Stimulated activated CD4-positive, alpha-beta T cell treated with anti-CD3 and anti-CD28 coated beads, Interleukin-1b, Interleukin-23, amount 100 ng/mL, for 48 hours (primary cell): ENCODE measurements at regions not wholly inside any gene's neighbourhood (a gene's known extent, or its start where the extent isn't known, plus 50 kb on each side); places are given as distances from the start of the nearest gene placed in this dataset.
"Not testable (repeated sequence)": the region's sequence is repeated elsewhere in the genome, so short reads cannot be mapped to it uniquely, and the experiment has no call there.

Source experiments
- DNase-seq: peaks from one replicate; pipeline ENCODE4 v3.0.0-alpha.2; 2020

- no peak for DNase-seq
Measured at GRCh38 chr4:174005422-174005821, 278.0 kb downstream of the FBXO8 start.

GRCh38 chr4:173998471-173999144, 284.9 kb downstream of the FBXO8 start:
- DNase-seq = no peak

GRCh38 chr4:173995779-173996178, 287.7 kb downstream of the FBXO8 start:
- DNase-seq = not testable (repeated sequence)

DNA sequence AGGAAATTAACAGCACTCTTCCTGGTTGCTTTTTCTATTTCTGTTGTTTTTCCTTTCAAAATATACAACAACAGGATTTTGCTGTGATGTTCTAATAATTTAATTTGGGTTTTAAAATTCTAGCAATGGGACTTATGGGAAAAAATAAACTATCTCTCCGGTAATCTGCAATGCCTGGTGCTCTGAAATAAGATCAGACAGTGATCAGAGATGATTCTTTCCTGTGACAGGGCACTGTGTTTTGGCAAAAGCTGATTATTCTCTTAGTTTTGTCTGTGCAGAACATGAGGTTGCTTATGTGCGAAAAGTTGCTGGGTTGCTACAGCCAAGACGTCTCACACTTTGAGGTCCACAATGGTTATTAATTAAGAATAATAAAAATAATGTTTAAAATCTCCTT, 291.7 kb downstream of the FBXO8 start:
- DNase-seq = no peak

- DNase-seq = no peak
Measured at GRCh38 chr4:173991316-173991715, 292.2 kb downstream of the FBXO8 start.

DNA sequence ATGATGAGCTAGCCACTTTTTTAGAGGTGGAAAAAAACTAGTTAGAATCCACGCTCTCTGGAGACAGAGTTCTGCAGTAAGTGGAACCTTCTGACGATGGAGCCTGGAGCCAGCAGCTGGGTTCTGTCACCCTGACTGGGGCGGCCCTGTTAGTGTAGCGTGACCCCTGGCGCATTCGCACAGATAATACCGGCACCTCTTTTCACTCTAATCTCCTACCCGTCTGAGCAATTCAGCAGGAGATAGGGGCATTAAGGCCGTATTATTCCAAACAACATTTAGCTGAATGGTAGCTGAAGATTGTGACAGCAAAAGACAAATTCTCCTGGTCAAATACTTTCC, 292.6 kb downstream of the FBXO8 start:
- DNase-seq = no peak

GRCh38 chr4:173990126-173990868, 293.2 kb downstream of the FBXO8 start:
- DNase-seq = no peak

GRCh38 chr4:173963523-173963922, 319.9 kb downstream of the FBXO8 start:
- DNase-seq = not testable (repeated sequence)

DNA sequence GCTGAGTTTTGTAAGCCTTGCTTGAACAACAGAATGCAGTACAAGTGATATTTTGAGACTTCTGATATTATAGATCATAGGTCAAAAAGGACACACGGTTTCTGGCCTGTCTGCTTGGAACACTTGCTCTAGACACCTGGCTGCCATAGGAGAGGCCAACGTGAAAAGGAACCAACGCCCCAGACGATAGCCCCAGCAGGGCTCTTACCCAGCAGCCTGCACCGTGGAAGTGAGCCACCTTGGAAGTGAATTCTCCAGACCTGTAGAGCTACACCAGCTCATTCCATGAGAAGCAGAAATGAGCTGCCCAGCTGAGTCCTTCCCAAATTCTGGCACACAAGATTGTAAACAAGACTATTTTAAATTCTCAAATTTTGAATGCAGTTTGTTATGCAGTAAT, 323.1 kb downstream of the FBXO8 start:
- no peak for DNase-seq

DNA sequence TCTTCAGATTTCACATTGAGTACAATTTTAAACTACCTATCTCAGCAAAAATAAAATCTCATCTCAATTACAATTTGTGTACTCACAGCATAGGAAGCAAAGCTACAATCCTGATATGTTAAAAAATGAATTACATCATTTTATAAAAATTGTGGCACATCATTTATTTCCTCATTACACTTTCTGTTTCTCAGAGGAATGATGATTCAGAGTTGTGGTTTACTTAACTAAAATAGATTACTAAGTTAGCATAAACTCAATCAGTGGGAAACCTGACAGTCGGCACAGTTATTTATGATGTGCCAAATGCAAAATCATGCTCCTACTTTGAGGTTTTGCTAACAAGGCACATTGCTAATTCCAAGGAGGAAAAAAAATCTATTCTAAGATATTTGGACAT, 325.0 kb downstream of the FBXO8 start:
- DNase-seq = no peak

DNA sequence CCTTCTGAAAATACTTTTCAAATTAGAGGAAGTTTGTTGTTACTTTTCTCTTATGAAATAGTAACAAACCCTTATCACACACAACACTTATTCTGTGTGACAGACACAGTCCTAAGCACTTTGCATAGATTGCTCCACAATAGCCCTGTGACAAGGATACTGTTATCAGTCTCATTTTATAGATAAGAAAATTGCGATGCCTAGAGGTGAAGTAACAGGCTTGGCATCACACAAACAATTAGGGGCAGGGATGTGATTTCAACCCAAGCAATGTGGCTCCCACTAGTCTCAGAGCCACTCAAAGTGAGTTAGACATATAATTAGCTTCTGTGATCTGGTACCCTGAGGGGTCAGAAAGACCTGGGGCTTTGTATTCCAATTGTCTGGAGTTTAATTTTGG, 339.9 kb downstream of the FBXO8 start:
- no peak for DNase-seq

- no peak for DNase-seq
Measured at GRCh38 chr4:173940146-173940545, 343.3 kb downstream of the FBXO8 start.

DNA sequence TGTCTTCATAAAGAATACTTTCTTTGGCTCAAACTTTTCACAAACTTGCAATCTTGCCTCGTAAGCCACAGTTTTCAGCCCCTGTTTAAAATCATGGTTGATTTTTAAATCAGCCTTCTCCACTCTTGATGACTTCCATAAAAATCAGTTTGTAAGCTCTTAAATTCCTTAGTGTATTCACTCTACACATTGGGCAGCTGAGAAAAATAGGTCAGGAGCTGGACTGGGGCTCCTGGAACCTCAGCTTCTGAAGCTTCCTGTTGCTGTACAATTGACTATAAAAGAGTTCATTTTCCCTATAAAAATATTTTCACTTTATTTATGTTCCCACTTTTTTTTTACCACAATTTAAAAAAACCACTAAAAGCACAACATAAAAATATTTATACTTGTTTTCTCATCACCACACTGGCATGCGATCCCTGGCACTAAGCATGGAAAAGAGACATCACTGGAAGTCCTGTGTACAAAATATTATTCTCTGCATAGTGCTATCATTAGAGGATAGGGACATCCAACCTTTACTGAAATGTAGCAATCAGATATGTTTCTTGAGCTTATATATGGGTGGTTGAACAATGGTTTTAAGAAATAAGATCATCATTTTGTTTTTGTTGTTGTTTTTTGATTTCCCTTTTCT, 345.7 kb downstream of the FBXO8 start:
- no peak for DNase-seq

DNA sequence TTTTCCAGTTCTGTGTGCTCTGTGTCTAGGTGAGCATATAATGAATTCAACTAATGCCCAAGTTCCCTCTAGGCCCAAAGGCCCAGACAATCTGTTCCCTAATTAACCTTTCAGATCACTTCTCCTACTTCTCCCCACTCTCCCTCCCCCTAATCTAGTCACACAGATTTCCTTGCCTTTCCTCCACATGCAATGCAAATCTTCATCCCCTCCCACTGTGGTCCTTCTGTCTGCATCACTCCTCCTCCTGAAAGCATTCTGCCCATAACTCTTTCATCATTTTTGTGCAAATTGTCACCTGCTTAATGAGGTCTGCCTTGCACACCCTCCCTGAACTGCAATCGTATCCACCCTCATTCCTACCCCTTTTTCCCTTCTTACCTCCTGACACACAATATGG, 346.6 kb downstream of the FBXO8 start:
- DNase-seq = no peak

GRCh38 chr4:173935622-173936405, 347.7 kb downstream of the FBXO8 start:
- DNase-seq = no peak

- DNase-seq = no peak
Measured at GRCh38 chr4:173934933-173935620, 348.4 kb downstream of the FBXO8 start.

DNA sequence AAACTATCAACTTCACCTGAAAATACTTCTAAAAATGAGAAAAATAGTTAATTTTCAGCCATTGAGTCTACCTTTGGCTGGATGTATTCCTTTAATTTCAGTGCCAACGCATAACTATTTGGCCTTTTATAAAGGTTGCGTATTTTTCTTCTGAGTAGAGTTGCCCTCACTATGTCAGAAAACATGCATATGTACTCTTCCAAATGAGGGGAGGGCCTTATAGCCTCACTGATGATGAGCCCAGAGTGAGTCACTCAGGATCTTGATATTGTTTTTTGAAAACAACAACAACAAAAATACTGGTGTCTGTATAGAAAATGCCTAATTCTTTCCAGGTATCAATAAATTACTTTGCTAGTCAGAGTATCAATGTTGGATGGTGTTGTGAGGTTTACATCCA, 349.3 kb downstream of the FBXO8 start:
- no peak for DNase-seq

DNA sequence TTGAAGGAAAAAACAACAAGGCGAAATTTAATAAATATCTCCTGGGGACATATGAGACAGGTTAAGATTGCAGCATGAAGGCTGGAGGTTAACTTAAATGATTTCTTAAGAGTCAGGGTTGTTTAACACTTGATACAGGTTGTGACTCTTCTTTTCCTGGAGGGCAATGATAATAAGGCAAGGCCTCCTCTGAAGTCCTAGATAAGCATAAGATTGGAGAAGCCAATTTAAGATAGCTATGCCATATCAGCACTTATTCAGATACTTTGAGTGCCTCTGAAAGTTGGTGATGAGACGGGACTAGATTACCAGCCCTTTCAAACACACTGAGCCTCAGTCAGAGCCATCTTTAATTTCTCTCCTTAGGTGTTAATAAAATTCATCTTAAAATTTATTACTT, 350.8 kb downstream of the FBXO8 start:
- DNase-seq = no peak

DNA sequence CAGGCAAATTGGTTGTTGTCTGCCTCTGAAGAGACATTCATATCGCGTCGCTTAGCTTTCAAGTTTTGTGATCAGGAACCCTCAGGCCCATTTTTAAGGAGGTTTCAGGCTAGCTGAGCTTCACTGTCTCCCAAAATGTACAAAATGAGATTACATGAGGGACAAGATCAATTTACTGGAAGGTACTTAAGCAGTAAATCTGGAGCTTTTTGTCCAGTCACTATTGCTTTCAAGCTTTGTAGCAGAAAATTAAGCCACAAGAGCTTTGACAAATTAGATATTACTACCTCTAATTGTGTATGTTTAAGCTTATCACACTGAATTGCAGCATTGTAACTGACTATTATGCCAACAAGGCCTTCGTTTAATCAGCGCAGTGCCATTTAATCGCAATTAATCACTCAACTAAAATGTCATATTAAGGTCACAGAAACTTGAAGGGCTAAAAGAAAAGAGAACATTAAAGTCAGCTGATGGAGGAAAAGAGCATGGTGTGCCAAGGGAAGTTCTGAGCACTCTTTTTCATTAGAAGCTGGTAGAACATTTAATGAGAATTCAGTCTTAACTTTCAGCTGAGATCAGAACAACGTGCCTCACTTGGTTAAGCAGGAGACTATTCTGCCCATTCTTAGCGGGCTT, 353.0 kb downstream of the FBXO8 start:
- no peak for DNase-seq

DNA sequence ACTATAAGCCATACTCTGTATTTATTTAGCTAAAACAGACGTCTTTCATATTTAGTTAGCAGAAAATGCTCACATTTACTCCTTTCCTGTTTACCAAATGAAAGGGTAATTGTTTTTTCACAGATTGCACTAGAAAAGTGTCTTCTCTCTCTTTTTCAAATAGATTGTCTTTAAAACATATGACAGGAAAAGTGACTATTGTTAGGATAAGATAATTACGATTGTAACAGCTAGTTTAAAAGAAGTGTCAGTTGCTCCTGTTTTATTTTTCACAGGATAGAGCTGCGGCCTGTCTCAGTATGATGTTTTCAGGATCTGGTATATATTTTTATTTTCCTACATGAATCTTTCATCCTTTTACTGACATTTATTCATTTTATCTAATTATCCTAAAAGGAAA, 353.5 kb downstream of the FBXO8 start:
- no peak for DNase-seq

- DNase-seq = no peak
Measured at GRCh38 chr4:173924561-173924960, 358.9 kb downstream of the FBXO8 start.

- no peak for DNase-seq
Measured at GRCh38 chr4:173919861-173920260, 363.6 kb downstream of the FBXO8 start.
